ENCODE measurements at regions not wholly inside any gene's neighbourhood (a gene's known extent, or its start where the extent isn't known, plus 50 kb on each side); places are given as distances from the start of the nearest gene placed in this dataset.

DNA sequence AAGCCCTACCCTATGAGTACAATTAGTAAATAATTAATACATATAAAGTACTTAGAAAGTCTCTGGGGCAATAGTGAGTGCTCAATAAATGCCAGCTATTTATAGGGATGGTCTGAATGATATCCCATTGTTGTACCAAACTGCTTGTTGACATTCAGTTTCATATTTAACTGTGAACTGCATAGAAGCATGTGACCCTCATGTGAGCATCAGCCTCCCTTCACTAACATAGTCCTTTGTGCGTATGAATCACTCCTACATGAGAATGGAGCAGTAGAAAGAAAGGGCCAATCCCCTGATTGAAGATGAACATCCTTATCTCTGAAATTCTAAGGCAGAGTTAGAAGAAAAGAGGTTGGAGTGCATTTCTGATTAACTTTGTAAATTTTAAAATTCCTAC lies 68.7 kb upstream of the ATP10A start:
- no peak for TF ChIP-seq POLR2A (IDR thresholded peaks at IDR 0.05)
- TF ChIP-seq, protein P1, sequence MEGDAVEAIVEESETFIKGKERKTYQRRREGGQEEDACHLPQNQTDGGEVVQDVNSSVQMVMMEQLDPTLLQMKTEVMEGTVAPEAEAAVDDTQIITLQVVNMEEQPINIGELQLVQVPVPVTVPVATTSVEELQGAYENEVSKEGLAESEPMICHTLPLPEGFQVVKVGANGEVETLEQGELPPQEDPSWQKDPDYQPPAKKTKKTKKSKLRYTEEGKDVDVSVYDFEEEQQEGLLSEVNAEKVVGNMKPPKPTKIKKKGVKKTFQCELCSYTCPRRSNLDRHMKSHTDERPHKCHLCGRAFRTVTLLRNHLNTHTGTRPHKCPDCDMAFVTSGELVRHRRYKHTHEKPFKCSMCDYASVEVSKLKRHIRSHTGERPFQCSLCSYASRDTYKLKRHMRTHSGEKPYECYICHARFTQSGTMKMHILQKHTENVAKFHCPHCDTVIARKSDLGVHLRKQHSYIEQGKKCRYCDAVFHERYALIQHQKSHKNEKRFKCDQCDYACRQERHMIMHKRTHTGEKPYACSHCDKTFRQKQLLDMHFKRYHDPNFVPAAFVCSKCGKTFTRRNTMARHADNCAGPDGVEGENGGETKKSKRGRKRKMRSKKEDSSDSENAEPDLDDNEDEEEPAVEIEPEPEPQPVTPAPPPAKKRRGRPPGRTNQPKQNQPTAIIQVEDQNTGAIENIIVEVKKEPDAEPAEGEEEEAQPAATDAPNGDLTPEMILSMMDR (IDR thresholded peaks at IDR 0.05 in 8 of 11, conservative IDR thresholded peaks at IDR 0.05 in 3 of 11) = no peak
